ENCODE measurements at regions not wholly inside any gene's neighbourhood (a gene's known extent, or its start where the extent isn't known, plus 50 kb on each side); places are given as distances from the start of the nearest gene placed in this dataset.

- Histone ChIP-seq H3K27me3 (peaks cover 27% of the 10 kb centered on the region), H3K36me3 (replicated peaks in 1 of 2) (no peaks in the 10 kb centered on the region), H3K9me3 (replicated peaks in 1 of 3) (no peaks in the 10 kb centered on the region), H3K4me1 (replicated peaks in 1 of 2) (no peaks in the 10 kb centered on the region), H3K4me3 (no peak overlapping the region), H3K27ac (no peak overlapping the region)
- intact Hi-C loops (cut with DNase I) = no loop called here
- DNase-seq = no peak
- WGBS, 4 donors = 90 to 100% (median 96%) methylated on average over 1 of the region's 1 CpG
- TF ChIP-seq POLR2A (IDR thresholded peaks at IDR 0.05) = no peak
- no peak for TF ChIP-seq CTCF (IDR thresholded peaks at IDR 0.05)
These were observed 123.5 kb upstream of the NDP start for GRCh38 chrX:44096666-44097065.

- H3K36me3 ChIP-seq (replicated peaks in 1 of 2) = no peaks in the 10 kb centered on the region
- no peak for DNase-seq
- intact Hi-C loops (cut with DNase I) = no loop called here
- TF ChIP-seq CTCF (IDR thresholded peaks at IDR 0.05) = no peak
- no peak for TF ChIP-seq POLR2A (IDR thresholded peaks at IDR 0.05)
- WGBS, 4 donors = 73 to 88% (median 77%) methylated on average over 8 of the region's 8 CpGs
- H3K4me1 ChIP-seq (replicated peaks in 1 of 2) = no peaks in the 10 kb centered on the region
- no peaks in the 10 kb centered on the region for H3K9me3 ChIP-seq (replicated peaks in 1 of 3)
- no peak overlapping the region for H3K27ac ChIP-seq
- no peak overlapping the region for H3K4me3 ChIP-seq
- peaks cover 20% of the 10 kb centered on the region for H3K27me3 ChIP-seq
These were observed 121.8 kb upstream of the NDP start for GRCh38 chrX:44094821-44095530.

- Histone ChIP-seq H3K27me3 (peaks cover 19% of the 10 kb centered on the region), H3K36me3 (replicated peaks in 1 of 2) (no peaks in the 10 kb centered on the region), H3K27ac (no peak overlapping the region), H3K4me1 (replicated peaks in 1 of 2) (no peaks in the 10 kb centered on the region), H3K9me3 (replicated peaks in 1 of 3) (no peaks in the 10 kb centered on the region), H3K4me3 (no peak overlapping the region)
- DNase-seq = no peak
- intact Hi-C loops (cut with DNase I) = no loop called here
- TF ChIP-seq CTCF (IDR thresholded peaks at IDR 0.05) = no peak
- no peak for TF ChIP-seq POLR2A (IDR thresholded peaks at IDR 0.05)
- 75 to 81% (median 78%) methylated on average over 3 of the region's 3 CpGs for WGBS, 4 donors
These were observed 120.2 kb upstream of the NDP start for GRCh38 chrX:44093431-44093830.

- intact Hi-C loops (cut with DNase I) = no loop called here
- no peaks in the 10 kb centered on the region for H3K9me3 ChIP-seq (replicated peaks in 1 of 3)
- H3K27ac ChIP-seq = no peak overlapping the region
- TF ChIP-seq POLR2A (IDR thresholded peaks at IDR 0.05) = no peak
- no peak for TF ChIP-seq CTCF (IDR thresholded peaks at IDR 0.05)
- no peaks in the 10 kb centered on the region for H3K36me3 ChIP-seq (replicated peaks in 1 of 2)
- WGBS, 4 donors = 36 to 76% (median 47%) methylated on average over 2 of the region's 2 CpGs; no CpG with 5 or more reads in 1 of the 4 donors
- no peak overlapping the region for H3K4me3 ChIP-seq
- peaks cover 19% of the 10 kb centered on the region for H3K27me3 ChIP-seq
- H3K4me1 ChIP-seq (replicated peaks in 1 of 2) = no peaks in the 10 kb centered on the region
- no peak for DNase-seq
These were observed 119.6 kb upstream of the NDP start for GRCh38 chrX:44092778-44093177.
